Endodermal cell (in vitro differentiated cells): ENCODE measurements at regions not wholly inside any gene's neighbourhood (a gene's known extent, or its start where the extent isn't known, plus 50 kb on each side); places are given as distances from the start of the nearest gene placed in this dataset.

Source experiments
- DNase-seq: peaks from one replicate; pipeline ENCODE4 v3.0.0-alpha.2; 2017
- H3K27ac ChIP-seq: 2 replicates; pipeline ENCODE4 v1.5.1; 2013; ENCODE audit warnings: mild to moderate bottlenecking, low read depth, low read length, moderate library complexity
- H3K27me3 ChIP-seq: 2 replicates; pipeline ENCODE4 v1.6.1; 2013; ENCODE audit warnings: mild to moderate bottlenecking, low read length, moderate library complexity; ENCODE audit not compliant: insufficient read depth, control insufficient read depth, poor library complexity, severe bottlenecking
- H3K36me3 ChIP-seq: 2 replicates; pipeline ENCODE4 v1.7.0; 2013; ENCODE audit warnings: mild to moderate bottlenecking, low read length, moderate library complexity; ENCODE audit not compliant: control insufficient read depth, insufficient read depth
- H3K4me1 ChIP-seq: one replicate; pipeline ENCODE4 v1.7.0; 2013; ENCODE audit warnings: low read length; ENCODE audit not compliant: control insufficient read depth, insufficient read depth
- H3K4me3 ChIP-seq: 2 replicates; pipeline ENCODE4 v1.5.1; 2013; ENCODE audit warnings: mild to moderate bottlenecking, low read length, moderate library complexity
- H3K9ac ChIP-seq: 2 replicates; pipeline ENCODE4 v1.6.1; 2013; ENCODE audit warnings: mild to moderate bottlenecking, low read length, moderate library complexity; ENCODE audit not compliant: poor library complexity, severe bottlenecking; ENCODE audit errors: extremely low read depth
- H3K9me3 ChIP-seq: 2 replicates; pipeline ENCODE4 v1.6.1; 2013; ENCODE audit warnings: mild to moderate bottlenecking, low read length, moderate library complexity; ENCODE audit not compliant: control insufficient read depth
- H3K27ac Mint-ChIP-seq: 2 replicates; pipeline ENCODE4 v1.8.0; 2020; ENCODE audit warnings: mixed read lengths
- H3K27me3 Mint-ChIP-seq: 2 replicates; pipeline ENCODE4 v1.8.0; 2021; ENCODE audit warnings: mild to moderate bottlenecking, mixed read lengths; ENCODE audit not compliant: insufficient read depth
- H3K36me3 Mint-ChIP-seq: 2 replicates; pipeline ENCODE4 v1.8.0; 2020; ENCODE audit warnings: low read depth, mixed read lengths
- H3K4me1 Mint-ChIP-seq: 2 replicates; pipeline ENCODE4 v1.8.0; 2020; ENCODE audit warnings: mixed read lengths
- H3K4me3 Mint-ChIP-seq: 2 replicates; pipeline ENCODE4 v1.8.0; 2020; ENCODE audit warnings: mild to moderate bottlenecking, moderate library complexity, mixed read lengths
- H3K9me3 Mint-ChIP-seq: 2 replicates; pipeline ENCODE4 v1.8.0; 2020; ENCODE audit warnings: mild to moderate bottlenecking, mixed read lengths
- CTCF ChIP-seq: fragments of 200-600 bp; sonication (generic); conservative IDR thresholded peaks from 2 replicates; pipeline ENCODE4 v1.5.0; 2021; ENCODE audit warnings: antibody characterized with exemption, mild to moderate bottlenecking
- WGBS, 2 experiments: methylation state at CpG; one replicate each; pipeline versions ENCODE4 v1.1.5 to v1.1.7; 2013; ENCODE audit warnings: missing lambda C conversion rate in 2 of 2, mixed read lengths in 1 of 2; ENCODE audit not compliant: insufficient coverage in 1 of 2, insufficient read length in 1 of 2; 5-methylcytosine and 5-hydroxymethylcytosine counted together

GRCh38 chr4:125663896-125664767 is 349.4 kb downstream of the FAT4 start:
- H3K36me3 Mint-ChIP-seq = no peaks in the 10 kb centered on the region
- DNase-seq = peak; percentile 61
- Histone ChIP-seq H3K36me3 (no peaks in the 10 kb centered on the region), H3K27me3 (no peaks in the 10 kb centered on the region), H3K9me3 (peaks cover 6% of the 10 kb centered on the region), H3K4me3 (peak overlapping the region; percentile 21), H3K9ac (no peak overlapping the region), H3K27ac (no peak overlapping the region), H3K4me1 (peaks cover 12% of the 10 kb centered on the region)
- 68 to 89% methylated on average over 3 to 7 of the region's 7 CpGs for WGBS, 2 experiments
- H3K27me3 Mint-ChIP-seq = no peaks in the 10 kb centered on the region
- H3K4me3 Mint-ChIP-seq = no peak overlapping the region
- TF ChIP-seq CTCF = no peak
- H3K27ac Mint-ChIP-seq = peak overlapping the region; percentile 65
- H3K4me1 Mint-ChIP-seq = peaks cover 16% of the 10 kb centered on the region
- peaks cover 10% of the 10 kb centered on the region for H3K9me3 Mint-ChIP-seq

- Mint-ChIP-seq H3K27ac (no peak overlapping the region), H3K4me3 (no peak overlapping the region), H3K27me3 (no peaks in the 10 kb centered on the region), H3K9me3 (peaks cover 10% of the 10 kb centered on the region), H3K36me3 (no peaks in the 10 kb centered on the region), H3K4me1 (peaks cover 13% of the 10 kb centered on the region)
- no peak for DNase-seq
- no peak overlapping the region for H3K9ac ChIP-seq
- no peaks in the 10 kb centered on the region for H3K36me3 ChIP-seq
- no peaks in the 10 kb centered on the region for H3K27me3 ChIP-seq
- no peak overlapping the region for H3K27ac ChIP-seq
- TF ChIP-seq CTCF = no peak
- peaks cover 8% of the 10 kb centered on the region for H3K4me1 ChIP-seq
- no CpG with 5 or more reads among the region's 1 CpG for WGBS, 2 experiments
- no peak overlapping the region for H3K4me3 ChIP-seq
- H3K9me3 ChIP-seq = peaks cover 6% of the 10 kb centered on the region
These were observed 351.9 kb downstream of the FAT4 start for GRCh38 chr4:125666635-125667034.

GRCh38 chr4:125676156-125676555 is 361.4 kb downstream of the FAT4 start:
- Histone ChIP-seq H3K4me3 (no peak overlapping the region), H3K27ac (no peak overlapping the region), H3K9ac (no peak overlapping the region), H3K27me3 (no peaks in the 10 kb centered on the region), H3K36me3 (no peaks in the 10 kb centered on the region), H3K9me3 (no peaks in the 10 kb centered on the region), H3K4me1 (no peaks in the 10 kb centered on the region)
- 96 to 99% methylated on average over 7 to 14 of the region's 14 CpGs for WGBS, 2 experiments
- H3K4me1 Mint-ChIP-seq = peaks cover 4% of the 10 kb centered on the region
- H3K27ac Mint-ChIP-seq = no peak overlapping the region
- DNase-seq = no peak
- H3K36me3 Mint-ChIP-seq = no peaks in the 10 kb centered on the region
- no peaks in the 10 kb centered on the region for H3K27me3 Mint-ChIP-seq
- H3K9me3 Mint-ChIP-seq = no peaks in the 10 kb centered on the region
- no peak overlapping the region for H3K4me3 Mint-ChIP-seq
- TF ChIP-seq CTCF = no peak
